Skin epidermis (tissue), 12 donors: ENCODE measurements at regions not wholly inside any gene's neighbourhood (a gene's known extent, or its start where the extent isn't known, plus 50 kb on each side); places are given as distances from the start of the nearest gene placed in this dataset.

Experiments used
- H3K27ac ChIP-seq, 21 experiments: fragments of 200-600 bp; sonication (generic) in 11 of 21; one replicate each; pipeline ENCODE4 v1.5.0; 2020; ENCODE audit warnings: mild to moderate bottlenecking in 3 of 21, inconsistent platforms in 2 of 21, moderate library complexity in 2 of 21
- H3K4me3 ChIP-seq, 7 experiments: fragments of 200-600 bp; sonication (generic) in 2 of 7; one replicate each; pipeline ENCODE4 v1.5.0; 2020; ENCODE audit warnings: inconsistent platforms in 2 of 7, mild to moderate bottlenecking in 2 of 7, moderate library complexity in 1 of 7

- Histone ChIP-seq H3K27ac (no peak overlapping the region), H3K4me3 (no peak overlapping the region)
These were observed 184.7 kb downstream of the PLPP4 start for GRCh38 chr10:120641695-120642094.

GRCh38 chr10:120643351-120643750 is 186.3 kb downstream of the PLPP4 start:
- H3K4me3 ChIP-seq, result no peak overlapping the region

GRCh38 chr10:120644556-120645410 is 187.8 kb downstream of the PLPP4 start:
- Histone ChIP-seq H3K27ac (no peak overlapping the region), H3K4me3 (no peak overlapping the region)

More at GRCh38 chr10:120643351-120643750, 186.3 kb downstream of the PLPP4 start:
- H3K27ac ChIP-seq, result no peak overlapping the region

GRCh38 chr10:120646159-120646732 is 189.2 kb downstream of the PLPP4 start:
- Histone ChIP-seq H3K27ac (no peak overlapping the region), H3K4me3 (no peak overlapping the region)

- H3K4me3 ChIP-seq, result no peak overlapping the region
- H3K27ac ChIP-seq, result no peak overlapping the region
These were observed 189.9 kb downstream of the PLPP4 start for GRCh38 chr10:120646738-120647456.

GRCh38 chr10:120650705-120651399 is 193.8 kb downstream of the PLPP4 start:
- no peak overlapping the region for H3K4me3 ChIP-seq
- no peak overlapping the region for H3K27ac ChIP-seq

GRCh38 chr10:120656107-120656506 is 195.1 kb upstream of the WDR11 start:
- H3K27ac ChIP-seq, result no peak overlapping the region
- no peak overlapping the region for H3K4me3 ChIP-seq

- no peak overlapping the region for H3K4me3 ChIP-seq
These were observed 193.8 kb upstream of the WDR11 start for GRCh38 chr10:120657371-120657770.

GRCh38 chr10:120658943-120659885 is 191.9 kb upstream of the WDR11 start:
- H3K27ac ChIP-seq, result no peak overlapping the region
- no peak overlapping the region for H3K4me3 ChIP-seq

More at GRCh38 chr10:120657371-120657770, 193.8 kb upstream of the WDR11 start:
- H3K27ac ChIP-seq, result no peak overlapping the region

- H3K27ac ChIP-seq, result no peak overlapping the region
These were observed 184.9 kb upstream of the WDR11 start for GRCh38 chr10:120666308-120666707.

GRCh38 chr10:120667276-120667675 is 183.9 kb upstream of the WDR11 start:
- Histone ChIP-seq H3K4me3 (no peak overlapping the region), H3K27ac (no peak overlapping the region)

More at GRCh38 chr10:120666308-120666707, 184.9 kb upstream of the WDR11 start:
- no peak overlapping the region for H3K4me3 ChIP-seq

GRCh38 chr10:120671491-120671890 is 179.7 kb upstream of the WDR11 start:
- no peak overlapping the region for H3K4me3 ChIP-seq
- no peak overlapping the region for H3K27ac ChIP-seq

- H3K27ac ChIP-seq, result no peak overlapping the region
- H3K4me3 ChIP-seq, result no peak overlapping the region
These were observed 167.7 kb upstream of the WDR11 start for GRCh38 chr10:120683454-120683853.

GRCh38 chr10:120684226-120684625 is 166.9 kb upstream of the WDR11 start:
- H3K27ac ChIP-seq, result no peak overlapping the region
- H3K4me3 ChIP-seq, result no peak overlapping the region

- no peak overlapping the region for H3K4me3 ChIP-seq
These were observed 166.0 kb upstream of the WDR11 start for GRCh38 chr10:120685136-120685535.

GRCh38 chr10:120688928-120689327 is 162.2 kb upstream of the WDR11 start:
- no peak overlapping the region for H3K4me3 ChIP-seq
- H3K27ac ChIP-seq, result no peak overlapping the region

More at GRCh38 chr10:120685136-120685535, 166.0 kb upstream of the WDR11 start:
- no peak overlapping the region for H3K27ac ChIP-seq

GRCh38 chr10:120689777-120690529 is 161.2 kb upstream of the WDR11 start:
- Histone ChIP-seq H3K27ac (no peak overlapping the region), H3K4me3 (no peak overlapping the region)

GRCh38 chr10:120691625-120692024 is 159.5 kb upstream of the WDR11 start:
- Histone ChIP-seq H3K27ac (no peak overlapping the region), H3K4me3 (no peak overlapping the region)
